ENCODE measurements at regions not wholly inside any gene's neighbourhood (a gene's known extent, or its start where the extent isn't known, plus 50 kb on each side); places are given as distances from the start of the nearest gene placed in this dataset.

GRCh38 chr5:68805444-68805843 lies 288.4 kb upstream of the SLC30A5 start:
- TF ChIP-seq CTCF (IDR thresholded peaks at IDR 0.05; ENCODE audit: low read depth, low read length) (no peak), POLR2A (IDR thresholded peaks at IDR 0.05; ENCODE audit: extremely low read depth, insufficient read length) (no peak), MAX (IDR thresholded peaks at IDR 0.05; ENCODE audit: low read depth, low read length) (no peak), MYC (IDR thresholded peaks at IDR 0.05; ENCODE audit: low read depth, low read length) (no peak)
